ENCODE measurements at regions not wholly inside any gene's neighbourhood (a gene's known extent, or its start where the extent isn't known, plus 50 kb on each side); places are given as distances from the start of the nearest gene placed in this dataset.

DNA sequence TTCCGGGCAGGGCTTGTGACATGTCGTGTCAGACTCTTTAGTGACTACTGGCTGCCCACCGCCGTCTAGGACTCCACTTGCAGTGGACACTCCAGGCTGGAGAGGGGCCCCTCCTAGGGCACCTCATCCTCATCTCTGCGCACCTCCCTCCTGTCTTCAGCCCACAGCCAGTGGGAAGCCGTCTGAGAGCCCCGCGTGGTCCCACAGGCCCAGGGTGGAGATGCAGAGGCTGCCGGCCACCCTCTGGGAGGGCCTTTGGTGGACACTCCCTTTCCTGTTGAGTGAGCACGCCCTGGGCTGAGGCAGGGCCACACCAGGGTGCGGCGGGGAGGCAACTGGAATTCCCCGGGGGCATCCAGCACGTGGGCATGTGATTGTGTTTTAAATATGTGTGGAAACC is 80.5 kb downstream of the IRX2 start:
- DNase-seq (ENCODE audit: low read depth): no peak
- Histone ChIP-seq H3K4me3 (ENCODE audit: low read depth, low read length) (no peak overlapping the region), H3K36me3 (ENCODE audit: control insufficient read depth, insufficient read depth, low read length) (no peaks in the 10 kb centered on the region), H3K27me3 (ENCODE audit: control insufficient read depth, insufficient read depth, low read length) (no peaks in the 10 kb centered on the region)
- TF ChIP-seq, protein P1, sequence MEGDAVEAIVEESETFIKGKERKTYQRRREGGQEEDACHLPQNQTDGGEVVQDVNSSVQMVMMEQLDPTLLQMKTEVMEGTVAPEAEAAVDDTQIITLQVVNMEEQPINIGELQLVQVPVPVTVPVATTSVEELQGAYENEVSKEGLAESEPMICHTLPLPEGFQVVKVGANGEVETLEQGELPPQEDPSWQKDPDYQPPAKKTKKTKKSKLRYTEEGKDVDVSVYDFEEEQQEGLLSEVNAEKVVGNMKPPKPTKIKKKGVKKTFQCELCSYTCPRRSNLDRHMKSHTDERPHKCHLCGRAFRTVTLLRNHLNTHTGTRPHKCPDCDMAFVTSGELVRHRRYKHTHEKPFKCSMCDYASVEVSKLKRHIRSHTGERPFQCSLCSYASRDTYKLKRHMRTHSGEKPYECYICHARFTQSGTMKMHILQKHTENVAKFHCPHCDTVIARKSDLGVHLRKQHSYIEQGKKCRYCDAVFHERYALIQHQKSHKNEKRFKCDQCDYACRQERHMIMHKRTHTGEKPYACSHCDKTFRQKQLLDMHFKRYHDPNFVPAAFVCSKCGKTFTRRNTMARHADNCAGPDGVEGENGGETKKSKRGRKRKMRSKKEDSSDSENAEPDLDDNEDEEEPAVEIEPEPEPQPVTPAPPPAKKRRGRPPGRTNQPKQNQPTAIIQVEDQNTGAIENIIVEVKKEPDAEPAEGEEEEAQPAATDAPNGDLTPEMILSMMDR (IDR thresholded peaks at IDR 0.05; ENCODE audit: insufficient read depth, low read depth, low read length): no peak
- CTCF ChIA-PET: no interaction called here
- POLR2A ChIA-PET: no interaction called here

DNA sequence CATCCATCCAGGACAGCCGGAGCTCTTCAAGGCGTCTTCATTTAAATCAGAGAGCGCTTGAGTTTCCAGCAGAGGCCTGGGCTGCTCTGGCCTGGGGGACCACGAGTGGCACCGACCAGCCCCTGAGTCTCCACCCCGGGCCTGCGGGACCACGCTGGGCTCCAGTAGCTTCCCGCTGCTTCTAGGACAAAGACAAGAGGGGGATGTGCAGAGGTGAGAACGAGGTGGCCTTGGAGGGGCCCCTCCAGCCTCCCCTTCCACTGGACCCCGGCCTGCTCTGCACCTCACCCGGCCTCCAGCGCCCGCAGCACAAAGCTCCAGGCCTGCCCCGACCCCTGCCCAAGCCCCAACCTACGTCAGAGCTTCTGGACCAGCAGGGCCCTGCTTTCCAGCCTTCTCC is 81.6 kb downstream of the IRX2 start:
- TF ChIP-seq, protein P1 (IDR thresholded peaks at IDR 0.05; ENCODE audit: insufficient read depth, low read depth, low read length): no peak
- Histone ChIP-seq H3K27me3 (ENCODE audit: control insufficient read depth, insufficient read depth, low read length) (no peaks in the 10 kb centered on the region), H3K4me3 (ENCODE audit: low read depth, low read length) (no peak overlapping the region), H3K36me3 (ENCODE audit: control insufficient read depth, insufficient read depth, low read length) (no peaks in the 10 kb centered on the region)
- no peak for DNase-seq (ENCODE audit: low read depth)
- ChIA-PET POLR2A (no interaction called here), CTCF (no interaction called here)

GRCh38 chr5:2669259-2669658 is 82.2 kb downstream of the IRX2 start:
- no peaks in the 10 kb centered on the region for H3K36me3 ChIP-seq (ENCODE audit: control insufficient read depth, insufficient read depth, low read length)
- ChIA-PET POLR2A (no interaction called here), CTCF (no interaction called here)
- H3K4me3 ChIP-seq (ENCODE audit: low read depth, low read length): no peak overlapping the region
- TF ChIP-seq, protein P1 (IDR thresholded peaks at IDR 0.05; ENCODE audit: insufficient read depth, low read depth, low read length): no peak
- no peak for DNase-seq (ENCODE audit: low read depth)
- H3K27me3 ChIP-seq (ENCODE audit: control insufficient read depth, insufficient read depth, low read length): no peaks in the 10 kb centered on the region

DNA sequence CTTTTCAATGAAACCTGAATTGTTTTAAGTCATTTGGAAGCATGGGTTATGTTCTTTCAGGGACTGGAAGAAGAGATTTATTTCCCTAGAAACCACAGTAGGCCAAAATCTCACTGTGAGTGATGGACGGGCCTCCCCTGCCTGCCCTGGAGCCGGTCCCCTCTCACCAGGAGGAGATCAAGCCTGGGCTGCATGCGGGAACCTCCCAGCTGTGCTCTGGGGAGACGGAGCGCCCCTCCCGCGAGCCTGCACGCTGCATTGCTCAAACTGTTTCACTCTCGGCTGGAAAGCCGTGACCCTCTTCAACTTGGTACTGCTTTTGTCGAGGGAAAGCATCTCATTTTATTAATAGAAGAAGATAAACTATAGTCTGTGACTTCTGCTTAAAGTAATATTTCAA is 85.4 kb downstream of the IRX2 start:
- H3K27me3 ChIP-seq (ENCODE audit: control insufficient read depth, insufficient read depth, low read length): no peaks in the 10 kb centered on the region
- TF ChIP-seq, protein P1 (IDR thresholded peaks at IDR 0.05; ENCODE audit: insufficient read depth, low read depth, low read length): no peak
- ChIA-PET POLR2A (no interaction called here), CTCF (no interaction called here)
- H3K36me3 ChIP-seq (ENCODE audit: control insufficient read depth, insufficient read depth, low read length): no peaks in the 10 kb centered on the region
- H3K4me3 ChIP-seq (ENCODE audit: low read depth, low read length): no peak overlapping the region
- no peak for DNase-seq (ENCODE audit: low read depth)

DNA sequence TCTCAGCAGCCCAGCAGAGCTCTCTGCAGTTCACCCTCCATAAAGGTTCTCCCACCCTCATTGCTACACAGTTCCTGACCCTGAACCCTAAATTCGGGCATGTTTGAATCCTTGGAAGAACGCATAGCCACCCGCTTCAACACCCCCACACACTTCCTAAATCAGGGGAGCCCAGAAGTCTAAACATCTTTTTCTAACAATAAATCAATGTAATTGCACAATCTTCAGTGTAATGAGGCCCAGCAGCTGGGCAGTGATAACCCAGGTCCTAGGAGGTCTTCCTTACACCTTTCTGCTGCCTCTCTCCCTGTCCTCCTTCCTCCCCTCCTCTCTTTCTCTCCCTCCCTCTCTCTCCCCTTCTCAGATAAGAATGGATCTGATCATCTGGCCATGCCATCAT is 88.0 kb downstream of the IRX2 start:
- no peak overlapping the region for H3K4me3 ChIP-seq (ENCODE audit: low read depth, low read length)
- no peak for DNase-seq (ENCODE audit: low read depth)
- no peaks in the 10 kb centered on the region for H3K27me3 ChIP-seq (ENCODE audit: control insufficient read depth, insufficient read depth, low read length)
- CTCF ChIA-PET: no interaction called here
- POLR2A ChIA-PET: no interaction called here
- H3K36me3 ChIP-seq (ENCODE audit: control insufficient read depth, insufficient read depth, low read length): no peaks in the 10 kb centered on the region
- TF ChIP-seq, protein P1 (IDR thresholded peaks at IDR 0.05; ENCODE audit: insufficient read depth, low read depth, low read length): no peak

Data from BJ (cell line).